ENCODE measurements at regions not wholly inside any gene's neighbourhood (a gene's known extent, or its start where the extent isn't known, plus 50 kb on each side); places are given as distances from the start of the nearest gene placed in this dataset.

DNA sequence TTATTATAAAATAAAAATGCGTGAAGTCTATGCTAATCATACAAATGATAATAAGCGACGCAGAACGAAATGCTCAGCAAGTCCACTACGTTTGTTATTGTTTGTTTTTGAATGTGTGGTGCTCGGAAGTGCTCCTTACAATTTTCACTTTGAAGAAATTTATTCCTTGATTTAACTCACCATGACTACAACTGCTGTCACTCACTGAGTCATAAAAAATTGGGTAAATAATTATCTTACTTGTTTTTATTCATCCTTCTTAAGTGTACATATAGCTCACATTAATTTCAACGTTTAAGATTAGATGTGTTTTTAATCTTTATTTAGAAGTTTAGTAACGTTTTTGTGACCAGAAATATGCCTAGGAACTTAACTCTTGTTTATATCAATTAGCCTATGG is 66.7 kb upstream of the NANOGP8 start:
- no peak for TF ChIP-seq POLR2A (IDR thresholded peaks at IDR 0.05)
- TF ChIP-seq CTCF (IDR thresholded peaks at IDR 0.05) = no peak
- no peak for TF ChIP-seq POLR2AphosphoS5 (IDR thresholded peaks at IDR 0.05)
- no peak for TF ChIP-seq EP300 (IDR thresholded peaks at IDR 0.05)

All from upper lobe of left lung (tissue), 4 donors.